Smooth muscle cell (in vitro differentiated cells): ENCODE measurements at regions not wholly inside any gene's neighbourhood (a gene's known extent, or its start where the extent isn't known, plus 50 kb on each side); places are given as distances from the start of the nearest gene placed in this dataset.

ENCODE experiments used
- DNase-seq: peaks from one replicate; lab custom pipeline; 2025; ENCODE audit not compliant: unreplicated experiment; lab: John Stamatoyannopoulos, UW
- H2AFZ ChIP-seq: fragments of 200-600 bp; sonication (generic); 2 replicates; pipeline ENCODE4 v1.6.0; 2016; ENCODE audit warnings: antibody characterized with exemption, low read depth, mild to moderate bottlenecking
- H3F3A ChIP-seq: fragments of 200-600 bp; sonication (generic); 2 replicates; pipeline ENCODE4 v1.6.0; 2017; ENCODE audit warnings: antibody characterized with exemption, low read depth
- H3K27ac ChIP-seq: fragments of 200-600 bp; sonication (generic); 2 replicates; pipeline ENCODE4 v1.5.1; 2016; ENCODE audit warnings: low read depth, mild to moderate bottlenecking
- H3K27me3 ChIP-seq: fragments of 200-600 bp; sonication (generic); 2 replicates; pipeline ENCODE4 v1.6.1; 2016; ENCODE audit warnings: low read depth, mild to moderate bottlenecking
- H3K36me3 ChIP-seq: fragments of 200-600 bp; sonication (generic); 2 replicates; pipeline ENCODE4 v1.5.1; 2016; ENCODE audit warnings: low read depth
- H3K4me1 ChIP-seq: fragments of 200-600 bp; sonication (generic); 2 replicates; pipeline ENCODE4 v1.5.1; 2016; ENCODE audit warnings: low read depth
- H3K4me2 ChIP-seq: fragments of 200-600 bp; sonication (generic); 2 replicates; pipeline ENCODE4 v1.6.0; 2016; ENCODE audit warnings: mild to moderate bottlenecking
- H3K4me3 ChIP-seq: fragments of 200-600 bp; sonication (generic); 2 replicates; pipeline ENCODE4 v1.5.1; 2016; ENCODE audit warnings: mild to moderate bottlenecking
- H3K79me2 ChIP-seq: fragments of 200-600 bp; sonication (generic); 2 replicates; pipeline ENCODE4 v1.6.0; 2016; ENCODE audit warnings: low read depth, mild to moderate bottlenecking
- H3K9ac ChIP-seq: fragments of 200-600 bp; sonication (generic); 2 replicates; pipeline ENCODE4 v1.6.0; 2016; ENCODE audit warnings: low read depth
- H3K9me3 ChIP-seq: fragments of 200-600 bp; sonication (generic); replicated peaks from 2 replicates; pipeline ENCODE4 v1.5.1; 2016; ENCODE audit warnings: low read depth
- H4K20me1 ChIP-seq: fragments of 200-600 bp; sonication (generic); 2 replicates; pipeline ENCODE4 v1.6.0; 2016; ENCODE audit warnings: low read depth
- CTCF ChIP-seq: fragments of 200-600 bp; sonication (generic); IDR thresholded peaks from 2 replicates; pipeline ENCODE4 v1.5.1; 2017; ENCODE audit warnings: borderline replicate concordance, mild to moderate bottlenecking, antibody characterized with exemption; ENCODE audit not compliant: insufficient read depth, poor library complexity, severe bottlenecking
- WGBS: methylation state at CpG from one replicate; pipeline ENCODE4 v1.1.7; 2016; ENCODE audit warnings: low lambda C conversion rate; 5-methylcytosine and 5-hydroxymethylcytosine counted together

GRCh38 chr7:85480666-85481065 is 293.8 kb upstream of the SEMA3D start:
- H2AFZ ChIP-seq = no peak overlapping the region
- no peaks in the 10 kb centered on the region for H3K36me3 ChIP-seq
- no peak overlapping the region for H3K4me2 ChIP-seq
- no peaks in the 10 kb centered on the region for H3K9me3 ChIP-seq
- no peaks in the 10 kb centered on the region for H4K20me1 ChIP-seq
- H3F3A ChIP-seq = peaks cover 3% of the 10 kb centered on the region
- no peak for DNase-seq
- no peak overlapping the region for H3K4me3 ChIP-seq
- no peak for TF ChIP-seq CTCF
- no peak overlapping the region for H3K9ac ChIP-seq
- no peaks in the 10 kb centered on the region for H3K79me2 ChIP-seq
- H3K27ac ChIP-seq = no peak overlapping the region
- H3K4me1 ChIP-seq = peaks cover 10% of the 10 kb centered on the region
- 95% methylated on average over 1 of the region's 1 CpG for WGBS
- H3K27me3 ChIP-seq = no peaks in the 10 kb centered on the region

GRCh38 chr7:85479918-85480643 is 293.2 kb upstream of the SEMA3D start:
- H3K27ac ChIP-seq = no peak overlapping the region
- H2AFZ ChIP-seq = no peak overlapping the region
- no peak for DNase-seq
- H3K9me3 ChIP-seq = no peaks in the 10 kb centered on the region
- H3K9ac ChIP-seq = no peak overlapping the region
- H3K4me2 ChIP-seq = no peak overlapping the region
- H3K36me3 ChIP-seq = no peaks in the 10 kb centered on the region
- H3K27me3 ChIP-seq = no peaks in the 10 kb centered on the region
- 59% methylated on average over 5 of the region's 5 CpGs for WGBS
- H3F3A ChIP-seq = peaks cover 3% of the 10 kb centered on the region
- no peaks in the 10 kb centered on the region for H4K20me1 ChIP-seq
- no peaks in the 10 kb centered on the region for H3K79me2 ChIP-seq
- TF ChIP-seq CTCF = no peak
- peaks cover 10% of the 10 kb centered on the region for H3K4me1 ChIP-seq
- no peak overlapping the region for H3K4me3 ChIP-seq

GRCh38 chr7:85478530-85478929 is 291.7 kb upstream of the SEMA3D start:
- peaks cover 3% of the 10 kb centered on the region for H3F3A ChIP-seq
- H3K79me2 ChIP-seq = no peaks in the 10 kb centered on the region
- no peak overlapping the region for H3K9ac ChIP-seq
- H2AFZ ChIP-seq = peak overlapping the region; percentile 36
- H4K20me1 ChIP-seq = no peaks in the 10 kb centered on the region
- H3K36me3 ChIP-seq = no peaks in the 10 kb centered on the region
- TF ChIP-seq CTCF = no peak
- H3K4me3 ChIP-seq = no peak overlapping the region
- no peaks in the 10 kb centered on the region for H3K9me3 ChIP-seq
- 66% methylated on average over 5 of the region's 5 CpGs for WGBS
- no peak overlapping the region for H3K4me2 ChIP-seq
- no peaks in the 10 kb centered on the region for H3K27me3 ChIP-seq
- peaks cover 9% of the 10 kb centered on the region for H3K4me1 ChIP-seq
- H3K27ac ChIP-seq = no peak overlapping the region
- no peak for DNase-seq

- H3K4me3 ChIP-seq = no peak overlapping the region
- H3K27ac ChIP-seq = peak overlapping the region; percentile 58
- H2AFZ ChIP-seq = no peak overlapping the region
- no peaks in the 10 kb centered on the region for H3K9me3 ChIP-seq
- DNase-seq = no peak
- 99% methylated on average over 2 of the region's 2 CpGs for WGBS
- H3K36me3 ChIP-seq = no peaks in the 10 kb centered on the region
- H3K79me2 ChIP-seq = no peaks in the 10 kb centered on the region
- no peaks in the 10 kb centered on the region for H4K20me1 ChIP-seq
- H3K27me3 ChIP-seq = no peaks in the 10 kb centered on the region
- H3K9ac ChIP-seq = no peak overlapping the region
- no peaks in the 10 kb centered on the region for H3F3A ChIP-seq
- no peak overlapping the region for H3K4me2 ChIP-seq
- peaks cover 16% of the 10 kb centered on the region for H3K4me1 ChIP-seq
- no peak for TF ChIP-seq CTCF
Observed at GRCh38 chr7:85475476-85475875, 288.6 kb upstream of the SEMA3D start.
